ENCODE measurements at regions not wholly inside any gene's neighbourhood (a gene's known extent, or its start where the extent isn't known, plus 50 kb on each side); places are given as distances from the start of the nearest gene placed in this dataset.

DNA sequence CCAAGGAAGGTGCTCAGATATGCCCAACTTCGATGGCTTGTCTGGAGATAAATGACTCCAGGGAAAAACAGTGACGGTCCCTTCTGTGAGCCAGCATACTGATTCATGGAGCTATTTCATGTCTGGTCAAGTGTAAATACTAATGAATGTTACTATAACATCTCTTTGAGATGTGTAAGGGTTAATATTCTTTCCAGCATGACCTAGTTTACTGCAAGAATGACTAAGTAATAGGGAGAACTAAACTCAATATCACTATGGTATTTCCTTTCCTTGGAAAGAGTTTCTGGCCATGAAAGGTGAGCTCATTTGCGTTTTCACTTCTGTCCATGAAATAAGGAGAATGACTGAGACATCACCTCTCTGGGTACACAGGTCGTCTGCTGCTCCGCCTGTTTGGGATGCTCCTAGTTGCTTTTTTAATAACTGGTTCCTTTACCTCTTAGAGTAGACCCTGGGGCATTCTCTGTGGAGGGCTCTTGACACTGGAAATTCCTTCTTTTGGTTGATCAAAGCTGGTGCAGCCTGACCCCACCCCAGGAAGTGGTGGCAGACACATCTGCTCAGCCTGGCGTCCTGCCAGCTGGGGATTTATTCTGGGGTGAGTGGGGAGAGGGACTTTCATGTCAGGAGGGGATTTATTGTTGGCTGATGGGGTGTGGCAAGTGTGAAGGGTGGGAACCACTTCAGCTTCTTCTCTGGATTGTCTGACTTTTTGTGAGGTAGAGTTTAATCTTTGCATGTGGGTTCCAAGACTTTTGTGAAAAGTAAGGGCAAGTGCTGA, 250.0 kb upstream of the MPDZ start:
- TF ChIP-seq, protein P1, sequence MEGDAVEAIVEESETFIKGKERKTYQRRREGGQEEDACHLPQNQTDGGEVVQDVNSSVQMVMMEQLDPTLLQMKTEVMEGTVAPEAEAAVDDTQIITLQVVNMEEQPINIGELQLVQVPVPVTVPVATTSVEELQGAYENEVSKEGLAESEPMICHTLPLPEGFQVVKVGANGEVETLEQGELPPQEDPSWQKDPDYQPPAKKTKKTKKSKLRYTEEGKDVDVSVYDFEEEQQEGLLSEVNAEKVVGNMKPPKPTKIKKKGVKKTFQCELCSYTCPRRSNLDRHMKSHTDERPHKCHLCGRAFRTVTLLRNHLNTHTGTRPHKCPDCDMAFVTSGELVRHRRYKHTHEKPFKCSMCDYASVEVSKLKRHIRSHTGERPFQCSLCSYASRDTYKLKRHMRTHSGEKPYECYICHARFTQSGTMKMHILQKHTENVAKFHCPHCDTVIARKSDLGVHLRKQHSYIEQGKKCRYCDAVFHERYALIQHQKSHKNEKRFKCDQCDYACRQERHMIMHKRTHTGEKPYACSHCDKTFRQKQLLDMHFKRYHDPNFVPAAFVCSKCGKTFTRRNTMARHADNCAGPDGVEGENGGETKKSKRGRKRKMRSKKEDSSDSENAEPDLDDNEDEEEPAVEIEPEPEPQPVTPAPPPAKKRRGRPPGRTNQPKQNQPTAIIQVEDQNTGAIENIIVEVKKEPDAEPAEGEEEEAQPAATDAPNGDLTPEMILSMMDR (IDR thresholded peaks at IDR 0.05) = no peak
- no peak for TF ChIP-seq POLR2A (IDR thresholded peaks at IDR 0.05)

All from uterus (tissue), 2 donors.